ENCODE measurements at regions not wholly inside any gene's neighbourhood (a gene's known extent, or its start where the extent isn't known, plus 50 kb on each side); places are given as distances from the start of the nearest gene placed in this dataset.

- 85 to 86% methylated on average over 3 of the region's 3 CpGs for WGBS, 2 donors
- no peaks in the 10 kb centered on the region for H3K36me3 ChIP-seq
- H3K4me3 ChIP-seq: no peak overlapping the region
Observed at GRCh38 chr5:113869611-113870010, 356.1 kb downstream of the YTHDC2 start.

GRCh38 chr5:113871972-113872371, 358.5 kb downstream of the YTHDC2 start:
- 64 to 82% methylated on average over 3 to 4 of the region's 4 CpGs for WGBS, 2 donors
- TF ChIP-seq EP300 (IDR thresholded peaks at IDR 0.05) (no peak), POLR2A (IDR thresholded peaks at IDR 0.05) (no peak), CTCF (IDR thresholded peaks at IDR 0.05) (no peak)
- H3K27me3 ChIP-seq: no peaks in the 10 kb centered on the region

More at GRCh38 chr5:113869611-113870010, 356.1 kb downstream of the YTHDC2 start:
- Histone ChIP-seq H3K4me1 (no peaks in the 10 kb centered on the region), H3K9me3 (no peaks in the 10 kb centered on the region), H3K27ac (no peak overlapping the region), H3K27me3 (no peaks in the 10 kb centered on the region)
- DNase-seq (ENCODE audit: low spot score in 2 of 2): no peak
- no peak for TF ChIP-seq EP300 (IDR thresholded peaks at IDR 0.05)
- no peak for TF ChIP-seq CTCF (IDR thresholded peaks at IDR 0.05)
- no peak for TF ChIP-seq POLR2A (IDR thresholded peaks at IDR 0.05)

GRCh38 chr5:113875096-113875495, 361.6 kb downstream of the YTHDC2 start:
- DNase-seq (ENCODE audit: low spot score in 2 of 2): no peak
- no peak overlapping the region for H3K4me3 ChIP-seq
- H3K27me3 ChIP-seq: no peaks in the 10 kb centered on the region
- no peak overlapping the region for H3K27ac ChIP-seq
- TF ChIP-seq EP300 (IDR thresholded peaks at IDR 0.05) (no peak), CTCF (IDR thresholded peaks at IDR 0.05) (no peak), POLR2A (IDR thresholded peaks at IDR 0.05) (no peak)
- no peaks in the 10 kb centered on the region for H3K9me3 ChIP-seq
- WGBS, 2 donors: 19 to 44% methylated on average over 2 of the region's 2 CpGs
- no peaks in the 10 kb centered on the region for H3K4me1 ChIP-seq
- H3K36me3 ChIP-seq: no peaks in the 10 kb centered on the region

More at GRCh38 chr5:113871972-113872371, 358.5 kb downstream of the YTHDC2 start:
- H3K4me1 ChIP-seq: no peaks in the 10 kb centered on the region
- H3K27ac ChIP-seq: no peak overlapping the region
- no peak overlapping the region for H3K4me3 ChIP-seq
- no peaks in the 10 kb centered on the region for H3K36me3 ChIP-seq
- DNase-seq (ENCODE audit: low spot score in 2 of 2): no peak
- no peaks in the 10 kb centered on the region for H3K9me3 ChIP-seq

- WGBS, 2 donors: 84 to 90% methylated on average over 4 of the region's 4 CpGs
- Histone ChIP-seq H3K27ac (no peak overlapping the region), H3K4me1 (no peaks in the 10 kb centered on the region), H3K4me3 (no peak overlapping the region), H3K9me3 (no peaks in the 10 kb centered on the region), H3K27me3 (no peaks in the 10 kb centered on the region), H3K36me3 (no peaks in the 10 kb centered on the region)
- DNase-seq (ENCODE audit: low spot score in 2 of 2): no peak
- TF ChIP-seq CTCF (IDR thresholded peaks at IDR 0.05): no peak
- TF ChIP-seq POLR2A (IDR thresholded peaks at IDR 0.05): no peak
- no peak for TF ChIP-seq EP300 (IDR thresholded peaks at IDR 0.05)
Observed at GRCh38 chr5:113891491-113891890, 378.0 kb downstream of the YTHDC2 start.

GRCh38 chr5:113896789-113897188, 383.3 kb downstream of the YTHDC2 start:
- no peak overlapping the region for H3K4me3 ChIP-seq
- no peak overlapping the region for H3K27ac ChIP-seq
- H3K9me3 ChIP-seq: no peaks in the 10 kb centered on the region
- H3K27me3 ChIP-seq: no peaks in the 10 kb centered on the region
- H3K36me3 ChIP-seq: no peaks in the 10 kb centered on the region
- no peak for TF ChIP-seq CTCF (IDR thresholded peaks at IDR 0.05)
- no peak for TF ChIP-seq POLR2A (IDR thresholded peaks at IDR 0.05)
- TF ChIP-seq EP300 (IDR thresholded peaks at IDR 0.05): no peak
- WGBS, 2 donors: 56 to 65% methylated on average over 3 of the region's 3 CpGs
- DNase-seq (ENCODE audit: low spot score in 2 of 2): no peak
- H3K4me1 ChIP-seq: no peaks in the 10 kb centered on the region

Data from tibial nerve (tissue), 4 donors.